ENCODE measurements at regions not wholly inside any gene's neighbourhood (a gene's known extent, or its start where the extent isn't known, plus 50 kb on each side); places are given as distances from the start of the nearest gene placed in this dataset.

DNA sequence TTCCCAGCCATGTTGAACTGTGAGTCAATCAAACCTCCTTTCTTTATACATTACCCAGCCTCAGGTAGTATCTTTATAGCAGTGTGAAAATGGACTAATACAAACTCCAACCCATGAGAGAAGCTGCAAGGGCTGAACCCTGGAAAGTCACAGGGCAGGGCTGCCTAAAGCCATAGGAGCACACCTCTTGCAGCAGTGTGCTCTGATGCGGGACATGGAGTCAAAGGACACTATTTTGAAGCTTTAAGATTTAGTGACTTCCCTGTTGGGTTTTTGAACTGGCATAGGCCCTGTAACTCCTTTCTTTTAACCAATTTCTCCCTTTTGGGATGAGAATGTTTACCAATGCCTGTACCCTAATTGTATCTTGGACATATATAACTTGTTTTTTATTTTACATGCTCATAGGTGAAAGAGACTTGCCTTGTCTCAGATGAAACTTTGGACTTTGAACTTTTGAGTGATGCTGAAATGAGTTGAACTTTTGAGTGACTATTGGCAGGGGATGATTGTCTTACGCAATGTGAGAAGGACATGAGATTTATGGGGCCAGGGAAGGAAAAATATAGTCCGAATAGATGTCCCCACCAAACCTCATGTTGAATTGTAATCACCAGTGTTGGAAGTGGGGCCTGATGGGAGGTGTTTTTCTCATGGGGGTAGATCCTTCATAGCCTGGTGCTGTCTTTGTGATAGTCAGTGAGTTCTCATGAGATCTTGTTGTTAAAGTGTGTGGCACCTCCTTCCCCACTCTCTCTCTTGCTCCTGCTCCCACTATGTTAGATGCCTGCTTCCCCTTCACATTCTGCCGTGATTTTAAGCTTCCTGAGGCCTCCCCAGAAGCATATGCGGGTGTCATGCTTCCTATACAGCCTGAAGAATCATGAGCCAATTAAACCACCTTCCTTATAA is 159.5 kb upstream of the SPEF2 start:
- no peak for DNase-seq (ENCODE audit: low read depth)
- no peak overlapping the region for H3K4me3 ChIP-seq (ENCODE audit: low read depth, low read length)
- no peak for TF ChIP-seq CTCF (IDR thresholded peaks at IDR 0.05; ENCODE audit: insufficient read depth, low read depth, low read length, missing control alignments)

- no peak for TF ChIP-seq CTCF (IDR thresholded peaks at IDR 0.05; ENCODE audit: insufficient read depth, low read depth, low read length, missing control alignments)
- no peak for DNase-seq (ENCODE audit: low read depth)
- no peak overlapping the region for H3K4me3 ChIP-seq (ENCODE audit: low read depth, low read length)
Measured at GRCh38 chr5:35456506-35456905, 161.2 kb upstream of the SPEF2 start.

GRCh38 chr5:35454011-35454525 is 163.6 kb upstream of the SPEF2 start:
- no peak for DNase-seq (ENCODE audit: low read depth)
- no peak overlapping the region for H3K4me3 ChIP-seq (ENCODE audit: low read depth, low read length)
- no peak for TF ChIP-seq CTCF (IDR thresholded peaks at IDR 0.05; ENCODE audit: insufficient read depth, low read depth, low read length, missing control alignments)

GRCh38 chr5:35443803-35444595 is 173.7 kb upstream of the SPEF2 start:
- DNase-seq (ENCODE audit: low read depth) = peak; percentile 10
- TF ChIP-seq CTCF (IDR thresholded peaks at IDR 0.05; ENCODE audit: insufficient read depth, low read depth, low read length, missing control alignments) = no peak
- no peak overlapping the region for H3K4me3 ChIP-seq (ENCODE audit: low read depth, low read length)

DNA sequence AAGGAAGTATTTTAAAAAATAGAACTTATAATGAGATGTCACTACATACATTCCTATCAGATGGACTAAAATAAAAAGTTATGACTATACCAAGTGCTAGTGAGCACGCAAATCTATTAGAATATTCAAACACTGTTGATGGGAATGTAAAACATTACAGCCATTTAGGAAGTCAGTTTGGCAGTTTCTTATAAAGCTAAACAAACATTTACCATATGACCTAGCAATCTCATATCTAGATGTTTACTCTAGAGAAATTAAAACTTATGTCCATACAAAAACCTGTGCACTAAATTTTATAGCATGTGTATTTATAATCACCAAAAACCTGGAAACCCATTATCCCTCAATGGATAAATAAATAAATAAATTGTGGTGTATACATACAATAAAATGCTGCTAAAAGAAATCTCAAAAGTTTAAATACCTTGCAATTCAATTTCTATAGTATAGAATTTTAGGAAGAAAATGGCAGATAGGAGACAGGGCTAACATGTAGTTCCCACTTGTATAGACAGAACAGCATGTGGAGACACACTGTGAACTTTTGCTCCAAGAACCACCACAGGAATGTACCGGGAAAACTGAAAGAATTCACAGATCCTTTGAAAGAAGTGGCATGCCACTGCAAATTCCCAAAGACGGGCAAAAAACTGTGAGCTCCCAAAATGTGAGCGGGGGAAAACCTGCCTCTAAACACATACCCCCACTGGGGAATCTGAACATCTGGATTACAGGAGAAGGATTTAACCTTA is 174.6 kb upstream of the SPEF2 start:
- no peak overlapping the region for H3K4me3 ChIP-seq (ENCODE audit: low read depth, low read length)
- no peak for TF ChIP-seq CTCF (IDR thresholded peaks at IDR 0.05; ENCODE audit: insufficient read depth, low read depth, low read length, missing control alignments)
- DNase-seq (ENCODE audit: low read depth) = no peak

- DNase-seq (ENCODE audit: low read depth) = no peak
Measured at GRCh38 chr5:35440409-35440808, 177.3 kb upstream of the SPEF2 start.

More at GRCh38 chr5:35440409-35440808, 177.3 kb upstream of the SPEF2 start:
- H3K4me3 ChIP-seq (ENCODE audit: low read depth, low read length) = no peak overlapping the region
- TF ChIP-seq CTCF (IDR thresholded peaks at IDR 0.05; ENCODE audit: insufficient read depth, low read depth, low read length, missing control alignments) = no peak

Measured in GM12865 (cell line).